ENCODE measurements at regions not wholly inside any gene's neighbourhood (a gene's known extent, or its start where the extent isn't known, plus 50 kb on each side); places are given as distances from the start of the nearest gene placed in this dataset.
A peak's percentile ranks its signal among the peaks of the same experiment; 100 is the strongest.

- DNase-seq (ENCODE audit: low read depth in 3 of 3), result no peak
These were observed 210.9 kb downstream of the ZC3H11B start for GRCh38 chr1:219401724-219402625.

GRCh38 chr1:219399446-219399845, 213.5 kb downstream of the ZC3H11B start:
- DNase-seq (ENCODE audit: low read depth in 3 of 3), result no peak

- no peak for DNase-seq (ENCODE audit: low read depth in 3 of 3)
These were observed 214.0 kb downstream of the ZC3H11B start for GRCh38 chr1:219398815-219399396.

GRCh38 chr1:219397511-219397910, 215.4 kb downstream of the ZC3H11B start:
- DNase-seq (ENCODE audit: low read depth in 3 of 3), result no peak

- no peak for DNase-seq (ENCODE audit: low read depth in 3 of 3)
These were observed 217.6 kb downstream of the LYPLAL1 start for GRCh38 chr1:219391297-219391696.

- DNase-seq (ENCODE audit: low read depth in 3 of 3), result no peak
These were observed 213.5 kb downstream of the LYPLAL1 start for GRCh38 chr1:219387211-219387610.

- peak; percentile 8 to 9 (median 8) for DNase-seq (ENCODE audit: low read depth in 3 of 3)
These were observed 212.2 kb downstream of the LYPLAL1 start for GRCh38 chr1:219385787-219386427.

GRCh38 chr1:219383281-219383680, 209.6 kb downstream of the LYPLAL1 start:
- DNase-seq (ENCODE audit: low read depth in 3 of 3), result no peak

GRCh38 chr1:219381396-219381795, 207.7 kb downstream of the LYPLAL1 start:
- DNase-seq (ENCODE audit: low read depth in 3 of 3), result no peak

GRCh38 chr1:219380463-219380862, 206.8 kb downstream of the LYPLAL1 start:
- no peak for DNase-seq (ENCODE audit: low read depth in 3 of 3)

GRCh38 chr1:219379691-219380090, 206.0 kb downstream of the LYPLAL1 start:
- no peak for DNase-seq (ENCODE audit: low read depth in 3 of 3)

GRCh38 chr1:219374636-219375035, 201.0 kb downstream of the LYPLAL1 start:
- DNase-seq (ENCODE audit: low read depth in 3 of 3), result no peak

GRCh38 chr1:219374046-219374566, 200.4 kb downstream of the LYPLAL1 start:
- no peak for DNase-seq (ENCODE audit: low read depth in 3 of 3)

- DNase-seq (ENCODE audit: low read depth in 3 of 3), result no peak
These were observed 199.9 kb downstream of the LYPLAL1 start for GRCh38 chr1:219373616-219373935.

- DNase-seq (ENCODE audit: low read depth in 3 of 3), result no peak
These were observed 199.4 kb downstream of the LYPLAL1 start for GRCh38 chr1:219372916-219373615.

GRCh38 chr1:219371471-219371870, 197.8 kb downstream of the LYPLAL1 start:
- no peak for DNase-seq (ENCODE audit: low read depth in 3 of 3)

- no peak for DNase-seq (ENCODE audit: low read depth in 3 of 3)
These were observed 193.8 kb downstream of the LYPLAL1 start for GRCh38 chr1:219367496-219367895.

GRCh38 chr1:219365451-219365850, 191.8 kb downstream of the LYPLAL1 start:
- no peak for DNase-seq (ENCODE audit: low read depth in 3 of 3)

GRCh38 chr1:219362702-219363101, 189.0 kb downstream of the LYPLAL1 start:
- DNase-seq (ENCODE audit: low read depth in 3 of 3), result no peak

GRCh38 chr1:219359126-219359525, 185.4 kb downstream of the LYPLAL1 start:
- DNase-seq (ENCODE audit: low read depth in 3 of 3), result no peak

GRCh38 chr1:219358080-219358479, 184.4 kb downstream of the LYPLAL1 start:
- DNase-seq (ENCODE audit: low read depth in 3 of 3), result no peak

- no peak for DNase-seq (ENCODE audit: low read depth in 3 of 3)
These were observed 181.3 kb downstream of the LYPLAL1 start for GRCh38 chr1:219354962-219355361.

Data from stimulated activated CD4-positive, alpha-beta T cell treated with anti-CD3 and anti-CD28 coated beads, TNF-alpha, amount 100 ng/mL, for 48 hours (primary cell).